ENCODE measurements at regions not wholly inside any gene's neighbourhood (a gene's known extent, or its start where the extent isn't known, plus 50 kb on each side); places are given as distances from the start of the nearest gene placed in this dataset.
"Not testable (repeated sequence)": the region's sequence is repeated elsewhere in the genome, so short reads cannot be mapped to it uniquely, and the experiment has no call there.

DNA sequence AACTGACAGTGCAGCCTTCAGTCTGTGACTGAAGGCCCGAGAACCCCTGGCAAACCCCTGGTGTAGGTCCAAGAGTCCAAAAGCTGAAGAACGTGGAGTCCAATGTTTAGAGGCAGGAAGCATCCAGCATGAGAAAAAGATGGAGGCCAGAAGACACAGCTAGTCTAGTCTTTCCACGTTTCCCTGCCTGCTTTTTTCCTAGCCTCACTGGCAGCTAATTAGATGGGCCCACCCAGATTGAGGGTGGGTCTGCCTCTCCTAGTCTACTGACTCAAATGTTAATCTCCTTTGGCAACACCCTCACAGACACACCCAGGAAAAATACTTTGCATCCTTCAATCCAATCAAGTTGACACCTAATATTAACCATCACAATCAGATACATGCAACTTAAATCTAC is 87.8 kb downstream of the TENT5D start:
- H3K36me3 Mint-ChIP-seq (ENCODE audit: low read depth); H3K27ac Mint-ChIP-seq; H3K4me3 Mint-ChIP-seq; H3K27me3 Mint-ChIP-seq (ENCODE audit: low read depth, poor library complexity); DNase-seq: not testable (repeated sequence)
- Mint-ChIP-seq H3K4me1 (peaks cover 16% of the 10 kb centered on the region), H3K9me3 (peaks cover 45% of the 10 kb centered on the region)

- TF ChIP-seq, protein P1, sequence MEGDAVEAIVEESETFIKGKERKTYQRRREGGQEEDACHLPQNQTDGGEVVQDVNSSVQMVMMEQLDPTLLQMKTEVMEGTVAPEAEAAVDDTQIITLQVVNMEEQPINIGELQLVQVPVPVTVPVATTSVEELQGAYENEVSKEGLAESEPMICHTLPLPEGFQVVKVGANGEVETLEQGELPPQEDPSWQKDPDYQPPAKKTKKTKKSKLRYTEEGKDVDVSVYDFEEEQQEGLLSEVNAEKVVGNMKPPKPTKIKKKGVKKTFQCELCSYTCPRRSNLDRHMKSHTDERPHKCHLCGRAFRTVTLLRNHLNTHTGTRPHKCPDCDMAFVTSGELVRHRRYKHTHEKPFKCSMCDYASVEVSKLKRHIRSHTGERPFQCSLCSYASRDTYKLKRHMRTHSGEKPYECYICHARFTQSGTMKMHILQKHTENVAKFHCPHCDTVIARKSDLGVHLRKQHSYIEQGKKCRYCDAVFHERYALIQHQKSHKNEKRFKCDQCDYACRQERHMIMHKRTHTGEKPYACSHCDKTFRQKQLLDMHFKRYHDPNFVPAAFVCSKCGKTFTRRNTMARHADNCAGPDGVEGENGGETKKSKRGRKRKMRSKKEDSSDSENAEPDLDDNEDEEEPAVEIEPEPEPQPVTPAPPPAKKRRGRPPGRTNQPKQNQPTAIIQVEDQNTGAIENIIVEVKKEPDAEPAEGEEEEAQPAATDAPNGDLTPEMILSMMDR (IDR thresholded peaks at IDR 0.05): no peak
- no peak for DNase-seq
- Mint-ChIP-seq H3K36me3 (ENCODE audit: low read depth) (no peaks in the 10 kb centered on the region), H3K4me3 (peak overlapping the region; percentile 21), H3K27ac (peak overlapping the region; percentile 83), H3K27me3 (ENCODE audit: low read depth, poor library complexity) (no peaks in the 10 kb centered on the region), H3K9me3 (peaks cover 36% of the 10 kb centered on the region), H3K4me1 (peaks cover 20% of the 10 kb centered on the region)
These were observed 91.9 kb downstream of the TENT5D start for GRCh38 chrX:80511969-80512760.

DNA sequence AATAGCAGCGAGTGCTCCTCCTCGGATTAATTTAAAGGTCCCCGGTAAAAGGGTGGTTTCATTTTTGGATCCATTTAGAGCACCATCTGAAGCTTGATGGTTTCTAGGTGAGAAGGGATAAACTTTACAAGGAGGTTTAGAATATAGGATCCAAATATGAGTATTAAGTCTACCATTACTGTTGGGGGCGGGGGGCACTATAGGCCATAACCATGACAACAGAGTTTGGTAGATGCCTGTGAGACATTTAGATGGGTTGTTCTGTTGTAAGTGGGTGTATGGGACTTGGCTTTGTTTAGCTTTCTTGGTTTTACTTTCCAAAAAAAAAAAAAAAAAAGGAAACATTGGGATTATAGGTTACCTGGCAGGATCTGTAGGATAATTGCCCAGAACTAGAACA is 92.7 kb downstream of the TENT5D start:
- TF ChIP-seq, protein P1 (IDR thresholded peaks at IDR 0.05): no peak
- H3K9me3 Mint-ChIP-seq: peaks cover 36% of the 10 kb centered on the region
- no peaks in the 10 kb centered on the region for H3K27me3 Mint-ChIP-seq (ENCODE audit: low read depth, poor library complexity)
- peak overlapping the region; percentile 83 for H3K27ac Mint-ChIP-seq
- H3K4me1 Mint-ChIP-seq: peaks cover 20% of the 10 kb centered on the region
- H3K4me3 Mint-ChIP-seq: peak overlapping the region; percentile 21
- H3K36me3 Mint-ChIP-seq (ENCODE audit: low read depth): no peaks in the 10 kb centered on the region
- no peak for DNase-seq

- H3K4me3 Mint-ChIP-seq: no peak overlapping the region
- H3K4me1 Mint-ChIP-seq: peaks cover 20% of the 10 kb centered on the region
- no peaks in the 10 kb centered on the region for H3K36me3 Mint-ChIP-seq (ENCODE audit: low read depth)
- TF ChIP-seq, protein P1 (IDR thresholded peaks at IDR 0.05): no peak
- H3K27me3 Mint-ChIP-seq (ENCODE audit: low read depth, poor library complexity): no peaks in the 10 kb centered on the region
- peaks cover 42% of the 10 kb centered on the region for H3K9me3 Mint-ChIP-seq
- DNase-seq: no peak
- no peak overlapping the region for H3K27ac Mint-ChIP-seq
These were observed 93.4 kb downstream of the TENT5D start for GRCh38 chrX:80513625-80514024.

GRCh38 chrX:80537096-80537495 is 116.8 kb downstream of the TENT5D start:
- no peak overlapping the region for H3K4me3 Mint-ChIP-seq
- TF ChIP-seq, protein P1 (IDR thresholded peaks at IDR 0.05): no peak
- H3K27me3 Mint-ChIP-seq (ENCODE audit: low read depth, poor library complexity): no peaks in the 10 kb centered on the region
- peaks cover 46% of the 10 kb centered on the region for H3K9me3 Mint-ChIP-seq
- DNase-seq: no peak
- H3K27ac Mint-ChIP-seq: no peak overlapping the region
- H3K36me3 Mint-ChIP-seq (ENCODE audit: low read depth): no peaks in the 10 kb centered on the region
- H3K4me1 Mint-ChIP-seq: no peaks in the 10 kb centered on the region

- H3K27me3 Mint-ChIP-seq (ENCODE audit: low read depth, poor library complexity): peaks cover 5% of the 10 kb centered on the region
- TF ChIP-seq, protein P1 (IDR thresholded peaks at IDR 0.05): no peak
- peaks cover 49% of the 10 kb centered on the region for H3K9me3 Mint-ChIP-seq
- no peaks in the 10 kb centered on the region for H3K36me3 Mint-ChIP-seq (ENCODE audit: low read depth)
- no peaks in the 10 kb centered on the region for H3K4me1 Mint-ChIP-seq
- H3K27ac Mint-ChIP-seq: no peak overlapping the region
- DNase-seq: no peak
- no peak overlapping the region for H3K4me3 Mint-ChIP-seq
These were observed 130.5 kb downstream of the TENT5D start for GRCh38 chrX:80550722-80551121.

All from nephron progenitor cell (in vitro differentiated cells).